Activated B cell treated with CpG ODN at 0.5 μM for 24 hours (primary cell): ENCODE measurements at regions not wholly inside any gene's neighbourhood (a gene's known extent, or its start where the extent isn't known, plus 50 kb on each side); places are given as distances from the start of the nearest gene placed in this dataset.

Experiments used
- ATAC-seq: fragments of 200-7000 bp; cut with Tn5 transposase; one replicate; pipeline ENCODE4 v1.10.0; 2021; ENCODE audit warnings: low read depth, mild to moderate bottlenecking, moderate library complexity
- CTCF ChIA-PET: fragments of 350-600 bp; sonication (Branson Sonifier 250); formaldehyde crosslinking; loops from one replicate; lab custom pipeline; 2021; ENCODE audit warnings: antibody characterized with exemption; lab: Charles Lee
- POLR2A ChIA-PET: fragments of 350-600 bp; sonication (Branson Sonifier 250); formaldehyde crosslinking; loops from one replicate; lab custom pipeline; 2021; ENCODE audit warnings: antibody characterized with exemption; lab: Charles Lee
- DNase-seq: peaks from one replicate; pipeline ENCODE4 v3.0.0; 2022
- H3K27ac Mint-ChIP-seq: one replicate; pipeline ENCODE4 v1.8.0; 2020; ENCODE audit warnings: mixed read lengths
- H3K27me3 Mint-ChIP-seq: one replicate; pipeline ENCODE4 v1.8.0; 2021; ENCODE audit warnings: mixed read lengths
- H3K36me3 Mint-ChIP-seq: one replicate; pipeline ENCODE4 v1.8.0; 2021; ENCODE audit warnings: low read depth, mixed read lengths
- H3K4me1 Mint-ChIP-seq: one replicate; pipeline ENCODE4 v1.8.0; 2021; ENCODE audit warnings: mixed read lengths
- H3K4me3 Mint-ChIP-seq: one replicate; pipeline ENCODE4 v1.8.0; 2020; ENCODE audit warnings: mild to moderate bottlenecking, mixed read lengths
- H3K9me3 Mint-ChIP-seq: one replicate; pipeline ENCODE4 v1.8.0; 2020; ENCODE audit warnings: mixed read lengths
- intact Hi-C: fragments of 100-400 bp; cut with micrococcal nuclease; formaldehyde crosslinking; loops from one replicate; pipeline ENCODE4 v1.15.1; 2024
- TF ChIP-seq, protein P1 (sequence below): fragments of 200-600 bp; IDR thresholded peaks from one replicate; pipeline ENCODE4 v1.8.0; 2022; ENCODE audit warnings: antibody characterized with exemption, mild to moderate bottlenecking

DNA sequence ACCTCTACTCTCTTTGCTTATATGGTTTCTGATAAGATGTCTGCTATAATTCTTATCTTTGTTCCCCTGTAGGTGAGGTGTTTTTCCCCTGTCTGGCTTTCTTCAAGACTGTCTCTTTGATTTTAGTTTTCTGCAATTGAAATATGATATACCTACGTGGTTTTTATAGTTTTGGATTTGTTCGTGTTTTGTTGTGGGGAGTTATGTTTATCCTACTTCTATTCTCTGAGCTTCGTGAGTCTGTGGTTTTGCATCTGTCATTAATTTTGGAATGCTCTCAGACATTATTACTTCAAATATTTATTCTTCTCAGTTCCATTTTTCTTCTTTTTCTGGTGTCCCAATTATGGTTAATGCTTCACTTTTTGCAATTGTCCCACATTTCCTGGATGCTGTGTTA lies 521.3 kb downstream of the KCTD16 start:
- Mint-ChIP-seq H3K36me3 (no peaks in the 10 kb centered on the region), H3K27me3 (peaks cover 2% of the 10 kb centered on the region), H3K4me1 (no peaks in the 10 kb centered on the region), H3K27ac (no peak overlapping the region), H3K9me3 (peaks cover 2% of the 10 kb centered on the region), H3K4me3 (no peak overlapping the region)
- DNase-seq, result no peak
- TF ChIP-seq, protein P1, sequence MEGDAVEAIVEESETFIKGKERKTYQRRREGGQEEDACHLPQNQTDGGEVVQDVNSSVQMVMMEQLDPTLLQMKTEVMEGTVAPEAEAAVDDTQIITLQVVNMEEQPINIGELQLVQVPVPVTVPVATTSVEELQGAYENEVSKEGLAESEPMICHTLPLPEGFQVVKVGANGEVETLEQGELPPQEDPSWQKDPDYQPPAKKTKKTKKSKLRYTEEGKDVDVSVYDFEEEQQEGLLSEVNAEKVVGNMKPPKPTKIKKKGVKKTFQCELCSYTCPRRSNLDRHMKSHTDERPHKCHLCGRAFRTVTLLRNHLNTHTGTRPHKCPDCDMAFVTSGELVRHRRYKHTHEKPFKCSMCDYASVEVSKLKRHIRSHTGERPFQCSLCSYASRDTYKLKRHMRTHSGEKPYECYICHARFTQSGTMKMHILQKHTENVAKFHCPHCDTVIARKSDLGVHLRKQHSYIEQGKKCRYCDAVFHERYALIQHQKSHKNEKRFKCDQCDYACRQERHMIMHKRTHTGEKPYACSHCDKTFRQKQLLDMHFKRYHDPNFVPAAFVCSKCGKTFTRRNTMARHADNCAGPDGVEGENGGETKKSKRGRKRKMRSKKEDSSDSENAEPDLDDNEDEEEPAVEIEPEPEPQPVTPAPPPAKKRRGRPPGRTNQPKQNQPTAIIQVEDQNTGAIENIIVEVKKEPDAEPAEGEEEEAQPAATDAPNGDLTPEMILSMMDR, result no peak
- ChIA-PET POLR2A (no interaction called here), CTCF (no interaction called here)
- intact Hi-C loops, result no loop called here
- no peak for ATAC-seq

DNA sequence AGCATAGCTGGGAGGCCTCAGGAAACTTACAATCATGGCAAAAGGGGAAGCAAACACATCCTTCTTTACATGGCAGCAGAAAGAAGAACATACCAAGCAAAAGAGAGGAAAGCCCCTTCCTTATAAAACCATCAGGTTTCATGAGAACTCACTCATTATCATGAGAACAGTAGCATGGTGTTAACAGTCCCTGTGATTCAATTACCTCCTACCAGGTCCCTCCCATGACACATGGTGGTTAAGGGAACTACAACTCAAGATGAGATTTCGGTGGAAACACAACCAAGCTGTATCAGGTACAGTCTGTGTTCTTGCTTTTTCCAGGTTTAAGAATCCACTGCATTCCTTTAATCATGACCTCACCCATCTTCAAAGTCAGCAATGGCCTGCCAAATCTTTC lies 514.2 kb downstream of the KCTD16 start:
- H3K9me3 Mint-ChIP-seq, result peaks cover 4% of the 10 kb centered on the region

DNA sequence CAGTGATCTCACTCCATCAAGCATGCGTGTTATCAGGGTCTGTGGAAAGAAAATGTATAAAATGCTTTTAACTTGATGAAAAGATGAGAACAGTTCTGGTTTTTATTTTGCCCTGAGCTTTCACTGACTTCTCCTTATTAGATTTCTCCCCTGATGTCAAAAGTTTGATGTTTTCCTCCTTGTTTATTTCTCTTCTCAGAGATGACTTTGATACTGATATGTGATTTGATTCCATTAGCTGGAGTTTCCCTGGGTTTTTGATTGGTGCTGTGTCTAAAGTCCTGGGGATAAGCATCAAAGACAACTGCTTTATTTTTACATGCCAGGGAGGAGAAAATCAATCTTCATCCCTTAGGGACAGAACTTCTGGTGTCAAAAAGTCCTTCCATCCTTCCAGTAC lies 510.0 kb downstream of the KCTD16 start:
- Mint-ChIP-seq H3K27me3 (no peaks in the 10 kb centered on the region), H3K36me3 (no peaks in the 10 kb centered on the region), H3K27ac (no peak overlapping the region), H3K9me3 (peaks cover 3% of the 10 kb centered on the region), H3K4me3 (no peak overlapping the region), H3K4me1 (no peaks in the 10 kb centered on the region)
- ChIA-PET POLR2A (no interaction called here), CTCF (no interaction called here)
- intact Hi-C loops, result no loop called here
- ATAC-seq (no peak), DNase-seq (no peak)
- TF ChIP-seq, protein P1, result no peak

More for the DNA sequence above, 514.2 kb downstream of the KCTD16 start:
- TF ChIP-seq, protein P1, result no peak
- ChIA-PET CTCF (no interaction called here), POLR2A (no interaction called here)
- DNase-seq (no peak), ATAC-seq (no peak)
- intact Hi-C loops, result no loop called here
- Mint-ChIP-seq H3K4me3 (no peak overlapping the region), H3K4me1 (no peaks in the 10 kb centered on the region), H3K36me3 (no peaks in the 10 kb centered on the region), H3K27ac (no peak overlapping the region), H3K27me3 (no peaks in the 10 kb centered on the region)

DNA sequence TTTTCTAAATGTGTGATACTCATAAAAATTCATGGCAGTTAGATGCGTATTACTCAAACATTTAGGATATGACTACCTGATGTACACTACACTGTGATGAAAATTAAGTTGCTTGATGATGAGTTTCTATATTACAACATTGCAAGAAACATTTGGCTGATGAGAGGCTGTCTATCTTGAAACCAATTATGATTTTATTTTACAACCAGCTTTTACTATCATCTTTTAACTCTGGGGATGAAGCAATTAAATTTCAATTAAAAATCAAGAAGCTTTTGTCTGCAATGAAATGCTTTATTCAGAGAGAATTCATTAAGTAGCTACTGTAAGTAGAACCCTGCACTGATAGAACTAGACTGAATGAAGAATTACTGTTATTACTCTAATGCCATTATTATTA lies 500.4 kb downstream of the KCTD16 start:
- Mint-ChIP-seq H3K27ac (no peak overlapping the region), H3K4me3 (no peak overlapping the region), H3K36me3 (no peaks in the 10 kb centered on the region), H3K9me3 (no peaks in the 10 kb centered on the region), H3K4me1 (no peaks in the 10 kb centered on the region), H3K27me3 (no peaks in the 10 kb centered on the region)
- CTCF ChIA-PET, result no interaction called here
- TF ChIP-seq, protein P1, result no peak
- no peak for DNase-seq
- POLR2A ChIA-PET, result no interaction called here
- intact Hi-C loops, result no loop called here
- no peak for ATAC-seq

DNA sequence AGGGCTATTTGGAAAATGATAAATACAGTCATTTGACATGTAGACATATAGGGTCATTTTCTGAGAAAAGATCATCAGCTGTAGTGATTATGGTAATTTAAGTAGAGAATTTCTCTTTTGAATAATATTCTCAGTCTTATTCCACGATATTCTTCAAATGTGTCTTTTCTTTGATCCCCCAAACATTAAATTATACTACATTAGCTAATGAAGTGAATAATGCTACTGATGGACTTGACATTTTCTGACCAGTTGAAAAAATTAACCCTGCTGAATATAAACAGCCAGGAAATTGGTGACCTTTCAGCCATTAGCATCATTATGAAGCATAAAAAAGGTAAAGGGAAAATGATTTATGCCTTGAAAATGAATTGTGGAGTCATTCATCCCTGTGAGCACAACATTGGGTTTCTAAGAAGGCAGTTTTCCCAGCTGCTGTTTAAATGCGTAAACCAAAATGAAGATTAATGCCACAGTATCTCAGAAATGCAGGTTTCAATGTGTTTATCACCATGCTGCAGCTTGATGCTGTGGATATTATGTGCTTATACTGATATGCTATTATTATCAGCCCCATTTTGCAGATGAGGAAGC lies 489.1 kb downstream of the KCTD16 start:
- no peak for DNase-seq
- no peak overlapping the region for H3K27ac Mint-ChIP-seq
- TF ChIP-seq, protein P1, result no peak
- no peaks in the 10 kb centered on the region for H3K36me3 Mint-ChIP-seq
- POLR2A ChIA-PET, result no interaction called here
- intact Hi-C loops, result no loop called here
- no peaks in the 10 kb centered on the region for H3K9me3 Mint-ChIP-seq
- no peak for ATAC-seq
- no peaks in the 10 kb centered on the region for H3K27me3 Mint-ChIP-seq
- no peak overlapping the region for H3K4me3 Mint-ChIP-seq
- CTCF ChIA-PET, result no interaction called here
- H3K4me1 Mint-ChIP-seq, result no peaks in the 10 kb centered on the region
